RPMI7951 (cell line): ENCODE measurements at regions not wholly inside any gene's neighbourhood (a gene's known extent, or its start where the extent isn't known, plus 50 kb on each side); places are given as distances from the start of the nearest gene placed in this dataset.
"Not testable (repeated sequence)": the region's sequence is repeated elsewhere in the genome, so short reads cannot be mapped to it uniquely, and the experiment has no call there.

Experiments used
- DNase-seq: peaks from one replicate; pipeline ENCODE4 v3.0.0-alpha.2; 2012; ENCODE audit warnings: low read depth

DNA sequence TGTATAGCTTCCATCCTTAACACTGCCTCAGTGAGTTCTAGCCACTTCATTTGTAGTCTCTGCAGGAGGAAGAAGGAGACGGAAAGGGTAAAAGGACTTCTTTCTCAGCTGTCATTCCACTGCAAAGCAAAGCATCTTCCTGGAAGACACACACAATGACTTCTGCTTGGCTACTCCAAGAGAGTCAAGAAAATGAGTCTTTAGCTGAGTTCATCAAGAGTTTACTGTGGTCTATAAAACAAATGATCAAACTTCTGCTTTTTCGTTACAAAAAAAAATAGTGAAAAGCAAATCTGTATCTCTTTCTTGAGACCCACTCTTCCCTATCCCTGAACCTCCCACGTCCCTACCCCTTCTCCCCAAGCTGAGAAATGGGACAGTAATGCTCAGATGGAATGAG is 205.0 kb upstream of the AHR start:
- no peak for DNase-seq

- peak; percentile 100 for DNase-seq
Measured at GRCh38 chr7:17094963-17095574, 203.4 kb upstream of the AHR start.

GRCh38 chr7:17095931-17096330 is 202.5 kb upstream of the AHR start:
- peak; percentile 60 for DNase-seq

DNA sequence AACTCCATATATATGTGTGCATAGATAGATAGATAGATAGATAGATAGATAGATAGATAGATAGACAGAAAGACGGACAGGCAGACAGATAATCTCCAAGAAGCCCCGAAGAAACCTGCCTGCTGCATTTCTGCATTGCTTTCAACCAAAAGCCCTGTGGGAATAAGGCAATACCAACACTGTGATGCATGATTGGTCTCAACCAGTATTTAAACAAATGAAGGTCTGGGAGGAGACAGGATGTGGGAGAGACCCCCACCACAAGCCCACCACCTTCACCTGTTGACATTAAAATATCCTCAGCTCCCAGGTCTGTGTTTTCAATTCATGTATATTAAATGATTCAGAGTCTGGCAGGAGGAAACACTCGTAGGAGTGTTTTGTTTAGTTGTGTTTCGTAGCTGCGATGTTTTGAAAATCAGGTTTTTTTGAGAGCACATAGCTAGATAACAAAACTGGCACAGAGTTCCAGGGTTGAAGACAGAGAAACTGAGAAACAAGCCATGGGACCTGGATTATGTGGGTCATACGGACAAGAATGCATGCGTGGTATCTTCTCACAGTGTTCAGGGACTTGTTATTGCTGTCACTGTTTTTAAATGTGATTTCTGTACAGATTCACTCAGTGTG is 200.7 kb upstream of the AHR start:
- DNase-seq: no peak

DNA sequence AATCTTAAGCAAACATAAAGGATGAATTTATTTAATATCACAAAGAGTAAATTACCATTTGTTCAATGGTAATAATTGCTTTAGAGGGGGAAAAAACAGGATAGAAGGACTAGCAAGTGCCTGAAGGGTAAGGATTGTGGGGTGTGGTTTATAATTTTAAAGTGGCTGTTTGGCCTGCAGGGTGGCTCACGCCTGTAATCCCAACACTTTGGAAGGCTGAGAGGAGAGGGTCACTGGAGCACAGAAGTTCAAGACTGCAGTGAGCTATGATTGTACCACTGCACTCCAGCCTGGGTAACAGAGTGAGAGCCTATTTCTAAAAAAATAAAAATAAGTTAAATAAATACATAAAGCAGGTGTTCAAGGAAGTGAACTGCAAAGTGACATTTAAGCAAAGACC is 199.9 kb upstream of the AHR start:
- DNase-seq: no peak

GRCh38 chr7:17099083-17099973 is 199.1 kb upstream of the AHR start:
- DNase-seq: peak; percentile 40

DNA sequence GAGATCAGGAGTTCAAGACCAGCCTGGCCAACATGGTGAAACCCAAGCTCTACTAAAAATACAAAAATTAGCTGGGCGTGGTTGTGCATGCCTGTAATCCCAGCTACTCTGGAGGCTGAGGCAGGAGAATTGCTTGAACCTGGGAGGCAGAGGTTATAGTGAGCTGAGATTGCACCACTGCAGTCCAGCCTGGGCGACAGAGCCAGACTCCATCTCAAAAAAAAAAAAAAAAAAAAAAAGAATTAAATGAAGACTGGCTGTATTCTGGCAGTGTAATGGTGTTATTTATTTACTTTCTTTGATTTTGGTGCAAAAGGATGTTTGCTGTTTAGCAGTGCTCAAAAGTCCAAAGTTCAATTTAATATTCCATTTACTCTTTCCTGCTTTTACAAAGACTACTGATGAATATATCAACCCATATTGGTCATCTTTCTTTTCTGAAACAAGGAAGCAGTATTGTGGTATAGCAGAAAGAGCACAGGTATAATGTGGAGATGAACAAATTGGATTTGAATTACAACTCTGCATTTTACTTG is 198.4 kb upstream of the AHR start:
- not testable (repeated sequence) for DNase-seq

- no peak for DNase-seq
Measured at GRCh38 chr7:17101207-17101696, 197.2 kb upstream of the AHR start.

- DNase-seq: no peak
Measured at GRCh38 chr7:17103170-17103569, 195.3 kb upstream of the AHR start.

GRCh38 chr7:17103984-17104383 is 194.5 kb upstream of the AHR start:
- DNase-seq: no peak

GRCh38 chr7:17104419-17104818 is 194.0 kb upstream of the AHR start:
- DNase-seq: no peak

DNA sequence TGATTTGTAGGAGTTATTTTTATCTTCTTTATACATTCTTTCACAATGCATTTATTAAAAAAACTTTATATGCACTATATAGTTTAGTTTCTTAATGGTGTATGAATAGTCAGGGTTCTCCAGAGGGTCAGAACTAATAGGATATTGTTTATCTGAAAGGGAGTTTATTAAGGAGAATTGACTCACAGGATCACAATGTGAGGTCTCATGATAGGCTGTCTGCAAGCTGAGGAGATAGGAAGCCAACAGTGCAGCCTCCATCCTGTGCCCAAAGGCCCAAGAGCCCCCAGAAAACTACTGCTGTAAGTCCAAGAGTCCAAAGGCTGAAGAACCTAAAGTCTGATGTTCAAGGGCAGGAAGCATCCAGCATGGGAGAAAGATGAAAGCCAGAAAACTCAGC is 192.8 kb upstream of the AHR start:
- no peak for DNase-seq

- no peak for DNase-seq
Measured at GRCh38 chr7:17108049-17108584, 190.3 kb upstream of the AHR start.

GRCh38 chr7:17109020-17109419 is 189.4 kb upstream of the AHR start:
- peak; percentile 54 for DNase-seq

DNA sequence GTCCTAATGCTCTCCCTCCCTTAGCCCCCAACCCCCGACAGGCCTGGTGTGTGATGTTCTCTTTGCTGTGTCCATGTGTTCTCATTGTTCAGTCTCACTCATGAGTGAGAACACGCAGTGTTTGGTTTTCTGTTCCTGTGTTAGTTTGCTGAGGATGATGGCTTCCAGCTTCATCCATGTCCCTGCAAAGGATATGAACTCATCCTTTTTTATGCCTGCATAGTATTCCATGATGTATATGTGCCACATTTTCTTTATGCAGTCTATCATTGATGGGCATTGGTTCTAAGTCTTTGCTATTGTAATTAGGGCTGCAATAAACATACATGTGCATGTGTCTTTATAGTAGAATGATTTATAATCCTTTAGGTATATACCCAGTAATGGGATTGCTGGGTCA is 184.7 kb upstream of the AHR start:
- not testable (repeated sequence) for DNase-seq

DNA sequence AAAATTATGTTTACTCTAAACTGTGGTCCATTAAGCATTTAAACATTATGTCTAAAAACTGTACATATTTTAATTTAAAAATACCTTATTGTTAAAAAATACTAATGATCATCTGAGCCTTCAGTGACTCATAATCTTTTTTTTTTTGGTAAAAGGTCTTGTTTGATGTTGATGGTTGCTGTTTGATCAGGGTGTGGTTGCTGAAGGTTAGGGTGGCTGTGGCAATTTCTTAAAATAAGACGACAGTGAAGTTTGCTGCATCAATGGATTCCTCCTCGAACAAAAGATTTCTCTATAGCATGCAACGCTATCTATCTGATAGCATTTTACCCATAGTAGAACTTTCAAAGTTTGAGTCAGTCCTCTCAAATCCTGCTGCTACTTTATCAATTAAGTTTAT is 180.0 kb upstream of the AHR start:
- no peak for DNase-seq

DNA sequence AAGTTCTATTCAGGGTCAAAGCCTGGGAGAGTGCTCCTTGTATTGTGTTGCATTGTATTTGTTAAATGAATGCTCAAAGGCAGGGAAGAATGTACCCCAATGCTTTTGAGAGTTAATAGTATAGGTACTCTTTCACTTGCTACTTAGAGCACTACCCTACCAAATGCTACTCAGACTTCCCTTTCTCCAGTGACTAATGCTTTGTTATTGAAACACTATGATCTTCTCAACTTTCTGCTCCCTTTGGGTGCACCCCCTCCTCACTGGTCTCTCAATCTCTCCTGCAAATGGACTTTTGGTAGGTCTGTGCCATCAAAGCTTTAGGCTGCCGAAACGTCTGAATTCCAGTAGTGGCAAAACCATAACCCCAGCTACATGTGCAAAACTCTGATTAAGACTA is 177.7 kb upstream of the AHR start:
- no peak for DNase-seq

DNA sequence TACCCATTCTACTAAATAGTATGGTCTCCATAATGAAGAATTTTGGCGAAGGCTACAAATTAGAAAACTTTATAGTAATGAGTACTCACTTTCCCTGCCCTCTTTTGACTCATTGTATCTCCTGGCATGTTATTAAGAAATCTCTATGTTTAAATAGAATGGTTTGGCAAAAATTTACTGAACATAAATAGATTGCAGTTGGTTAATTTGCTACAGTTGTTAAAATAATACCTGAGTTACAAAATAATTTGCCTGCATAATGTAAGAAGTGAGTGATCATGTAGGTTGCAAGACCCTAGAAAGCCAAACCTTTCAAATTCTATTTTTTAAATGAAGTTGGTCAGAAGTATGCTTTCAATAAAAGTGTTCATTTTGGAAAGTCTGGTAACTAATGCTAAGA is 176.8 kb upstream of the AHR start:
- no peak for DNase-seq

- DNase-seq: peak; percentile 56
Measured at GRCh38 chr7:17123020-17123419, 175.4 kb upstream of the AHR start.

- no peak for DNase-seq
Measured at GRCh38 chr7:17126413-17127268, 171.8 kb upstream of the AHR start.

- DNase-seq: peak; percentile 18
Measured at GRCh38 chr7:17129218-17129617, 169.2 kb upstream of the AHR start.
